DMS79 treated with DMSO at 0.1 percent for 48 hours (cell line): ENCODE measurements at regions not wholly inside any gene's neighbourhood (a gene's known extent, or its start where the extent isn't known, plus 50 kb on each side); places are given as distances from the start of the nearest gene placed in this dataset.

Experiments
- DNase-seq: peaks from one replicate; lab custom pipeline; 2025; lab: John Stamatoyannopoulos, UW

DNA sequence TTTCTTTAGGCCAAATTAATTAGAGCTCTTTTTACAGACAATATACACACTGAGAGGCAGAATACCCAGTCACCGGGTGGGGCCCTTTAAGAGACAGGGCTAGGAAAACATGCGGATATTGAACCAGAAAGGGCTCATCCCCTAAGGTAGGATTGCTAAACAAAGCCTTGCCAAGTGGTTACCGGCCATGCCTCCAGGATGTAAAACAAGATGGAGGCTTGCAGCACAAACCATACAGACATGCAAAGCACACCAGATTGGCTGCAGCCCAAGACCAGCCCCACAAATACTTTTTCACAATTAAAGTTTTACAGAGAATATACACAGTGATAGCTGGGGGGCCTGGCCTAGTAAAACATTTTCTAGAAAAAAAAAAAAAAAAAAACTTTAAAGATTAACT, 210.0 kb downstream of the KLHL4 start:
- no peak for DNase-seq

DNA sequence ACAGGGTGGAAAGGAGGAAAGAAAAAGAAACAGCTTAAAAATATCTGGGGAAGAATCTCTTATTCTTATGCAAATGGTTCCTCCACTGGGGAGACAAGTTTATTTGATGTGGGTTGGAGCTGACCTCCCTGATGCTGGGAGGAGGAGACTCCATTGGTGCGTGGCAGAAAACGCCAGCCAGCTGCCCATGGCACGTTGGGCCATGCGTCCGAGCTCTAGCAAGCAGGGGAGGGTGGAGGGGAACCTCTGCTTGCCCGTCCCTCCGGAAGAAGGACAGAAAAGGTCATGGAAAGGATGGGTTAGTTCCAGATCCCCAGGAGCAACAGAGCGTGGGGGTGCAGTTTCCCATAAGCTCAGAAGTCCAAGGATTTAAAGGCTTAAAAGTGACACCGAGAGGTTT, 210.4 kb downstream of the KLHL4 start:
- no peak for DNase-seq

DNA sequence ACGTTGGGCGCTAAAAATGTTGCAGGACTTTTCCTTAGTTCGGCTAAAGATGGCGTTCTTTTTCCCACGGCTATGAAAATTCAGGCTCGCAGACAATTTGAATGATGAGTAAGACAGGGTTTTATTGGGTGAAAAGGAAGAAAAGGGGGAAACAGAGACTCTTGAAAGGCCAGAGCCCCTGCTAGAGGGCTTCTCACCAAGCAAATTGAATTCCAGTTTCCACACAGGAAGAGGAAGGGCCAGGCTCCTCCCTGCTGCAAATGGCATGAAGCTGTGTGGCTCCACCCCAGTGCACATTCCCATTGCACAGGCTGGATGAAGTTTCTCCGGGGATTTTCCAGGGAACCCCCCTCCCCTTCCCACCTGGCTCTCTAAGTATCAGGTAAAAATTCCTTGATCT, 210.9 kb downstream of the KLHL4 start:
- DNase-seq: no peak

DNA sequence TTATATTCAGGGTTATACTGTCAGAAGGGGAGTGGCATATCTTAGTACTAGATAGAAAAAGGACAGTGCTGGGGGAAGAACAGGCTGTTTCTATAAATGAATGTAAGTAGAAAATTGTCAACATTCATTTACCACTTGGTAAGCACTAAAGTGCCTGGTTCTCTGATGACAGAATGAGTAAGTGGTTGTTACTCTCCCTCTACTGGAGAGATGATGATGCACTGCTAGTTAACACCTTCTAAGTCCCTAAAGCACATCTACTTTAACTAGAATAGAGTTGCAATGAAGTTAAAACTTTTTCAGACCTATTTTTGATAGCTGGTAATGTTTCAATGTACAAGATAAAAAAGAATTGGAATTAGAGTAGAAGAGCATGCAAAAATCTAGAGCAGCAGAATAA, 214.5 kb downstream of the KLHL4 start:
- no peak for DNase-seq

DNA sequence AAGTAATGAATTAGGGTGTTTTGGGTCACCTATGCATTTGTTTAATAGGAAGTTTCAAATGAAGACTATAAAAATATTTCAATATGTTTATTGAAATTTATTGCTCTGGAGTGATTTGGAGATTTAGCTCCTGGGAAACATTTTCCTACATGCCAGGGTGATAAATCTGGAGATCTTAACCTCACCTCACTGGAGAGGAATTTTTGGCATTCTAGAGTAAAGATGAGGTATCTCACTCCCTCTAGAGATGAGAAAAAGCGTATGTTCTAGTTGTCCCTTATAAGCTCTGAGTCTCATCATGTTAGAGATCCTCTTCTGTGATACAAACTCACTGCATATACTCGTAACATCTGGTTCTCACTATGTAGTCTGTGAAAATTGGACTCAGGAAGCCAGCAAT, 219.0 kb downstream of the KLHL4 start:
- DNase-seq: no peak

DNA sequence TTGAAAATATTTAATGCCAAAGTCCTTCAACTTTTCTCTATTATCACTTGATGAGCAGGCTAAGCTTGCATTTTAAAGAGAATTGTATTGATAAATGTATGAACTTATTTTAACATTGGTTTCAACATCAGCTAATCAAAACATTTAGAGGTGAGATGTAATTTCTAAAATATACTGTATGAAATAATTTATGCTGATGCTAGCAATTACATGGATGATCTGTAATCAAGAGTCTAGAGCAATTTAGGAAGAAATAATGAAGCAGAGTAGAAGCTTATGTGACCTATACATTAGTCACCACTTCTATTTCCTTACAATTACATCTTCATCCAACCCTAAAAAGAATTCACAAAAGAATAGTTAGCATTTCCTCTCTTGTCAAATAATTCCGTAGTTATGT, 226.8 kb downstream of the KLHL4 start:
- DNase-seq: no peak

DNA sequence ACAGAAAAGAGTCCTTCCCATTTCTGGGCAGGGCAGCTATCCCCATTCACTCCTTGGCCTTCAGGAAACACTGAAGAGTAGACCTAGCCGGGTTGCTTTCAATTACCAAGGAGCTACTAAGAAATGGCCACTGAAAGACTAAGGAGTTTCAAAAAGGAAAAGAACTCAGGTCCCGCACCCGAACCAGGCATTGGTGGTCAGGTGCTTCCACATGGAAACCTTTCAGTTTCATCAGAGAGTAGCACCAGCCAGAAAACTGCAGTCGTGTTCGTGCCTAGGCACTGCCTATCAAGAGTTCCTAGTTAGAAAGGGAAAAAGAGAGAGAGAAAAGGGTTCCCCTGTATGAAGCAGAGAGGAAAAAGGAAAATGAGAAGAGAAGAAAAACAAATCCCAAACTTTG, 237.9 kb downstream of the KLHL4 start:
- DNase-seq: no peak

DNA sequence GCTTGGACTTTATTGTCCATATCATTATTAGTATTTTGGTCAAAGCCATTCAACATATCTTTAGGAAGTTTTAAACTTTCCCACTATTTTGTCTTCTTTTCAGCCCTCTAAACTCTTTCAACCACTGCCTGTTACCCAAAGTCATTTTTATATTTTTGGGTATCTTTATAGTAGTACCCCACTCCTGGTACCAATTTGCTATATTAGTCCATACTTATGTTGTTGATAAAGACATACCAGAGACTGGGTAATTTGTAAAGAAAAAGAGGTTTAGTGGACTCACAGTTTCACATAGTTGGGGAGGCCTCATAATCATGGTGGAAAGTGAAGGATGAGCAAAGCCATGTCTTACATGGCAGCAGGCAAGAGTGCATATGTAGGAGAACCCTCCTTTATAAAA, 271.4 kb downstream of the KLHL4 start:
- DNase-seq: no peak

DNA sequence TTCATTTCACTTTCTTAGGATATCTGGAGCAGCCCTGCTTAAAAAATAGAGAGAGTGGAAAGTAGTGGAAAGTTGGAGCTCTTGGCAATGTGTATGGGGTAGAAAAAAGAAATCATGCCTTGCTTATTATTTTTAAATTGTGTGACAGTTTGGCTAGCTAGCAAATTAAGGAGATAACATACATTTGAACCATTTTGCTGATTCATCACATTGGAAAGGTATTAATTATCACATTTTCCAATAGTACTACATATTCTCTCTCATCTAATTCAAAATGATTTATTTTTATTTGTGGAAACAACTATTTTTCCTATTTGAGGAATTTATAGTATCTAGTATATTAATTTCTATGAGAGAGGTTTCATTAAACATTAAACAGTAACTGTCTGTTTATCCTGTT, 280.4 kb downstream of the KLHL4 start:
- no peak for DNase-seq

DNA sequence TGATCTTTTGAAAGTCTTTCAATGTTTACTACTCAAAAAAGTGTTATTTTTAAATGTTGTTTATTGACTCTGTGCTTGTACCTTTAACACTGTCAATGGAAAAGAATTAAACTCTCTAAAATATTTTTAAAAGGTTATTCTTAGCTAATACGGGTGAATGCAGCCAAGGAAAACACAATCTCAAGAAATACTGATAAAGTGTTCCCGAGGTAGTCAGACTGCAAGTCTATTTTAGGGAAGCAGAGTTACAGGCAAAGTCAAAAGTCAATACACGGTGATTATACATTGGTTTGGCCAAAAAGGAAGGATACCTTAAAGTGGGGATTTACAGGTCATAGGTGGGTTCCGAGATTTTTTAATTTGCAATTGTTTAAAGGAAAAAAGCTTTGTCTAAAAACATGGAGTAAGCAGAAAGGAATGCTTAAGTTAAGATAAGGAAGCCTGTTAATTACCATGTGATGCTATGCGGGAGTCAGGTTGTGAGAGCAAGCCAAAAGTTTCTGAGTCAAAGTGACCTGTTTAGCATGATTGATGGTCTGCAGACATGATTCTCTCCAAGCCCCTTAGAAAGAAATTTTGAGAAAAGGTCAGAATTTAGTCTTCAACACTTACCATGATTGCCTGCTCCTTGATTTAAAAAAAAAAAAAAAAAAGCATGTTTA, 288.4 kb downstream of the KLHL4 start:
- no peak for DNase-seq

DNA sequence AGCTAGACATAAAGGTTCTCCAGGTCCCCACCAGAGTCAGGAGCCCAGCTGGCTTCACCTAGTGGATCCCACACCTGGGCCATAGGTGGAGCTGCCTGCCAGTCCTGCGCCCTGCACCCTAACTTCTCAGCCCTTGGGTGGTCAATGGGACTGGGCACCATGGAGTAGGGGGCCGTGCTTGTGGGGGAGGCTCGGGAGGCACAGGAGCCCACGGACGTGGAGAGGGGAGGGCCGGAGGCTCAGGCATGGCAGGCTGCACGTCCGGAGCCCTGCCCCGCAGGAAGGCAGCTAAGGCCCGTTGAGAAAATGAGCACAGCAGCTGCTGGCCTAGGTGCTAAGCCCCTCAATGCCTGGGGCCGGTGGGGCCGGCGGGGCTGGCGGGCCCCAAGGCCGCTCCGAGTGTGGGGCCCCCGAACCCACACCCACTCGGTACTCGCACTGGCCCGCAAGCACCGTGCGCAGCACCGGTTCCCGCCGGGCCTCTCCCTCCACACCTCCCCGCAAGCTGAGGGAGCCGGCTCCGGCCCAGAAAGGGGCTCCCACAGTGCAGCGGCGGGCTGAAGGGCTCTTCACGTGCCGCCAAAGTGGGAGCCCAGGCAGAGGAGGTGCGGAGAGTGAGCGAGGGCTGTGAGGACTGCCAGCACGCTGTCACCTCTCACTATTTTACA, 291.1 kb downstream of the KLHL4 start:
- DNase-seq: no peak

DNA sequence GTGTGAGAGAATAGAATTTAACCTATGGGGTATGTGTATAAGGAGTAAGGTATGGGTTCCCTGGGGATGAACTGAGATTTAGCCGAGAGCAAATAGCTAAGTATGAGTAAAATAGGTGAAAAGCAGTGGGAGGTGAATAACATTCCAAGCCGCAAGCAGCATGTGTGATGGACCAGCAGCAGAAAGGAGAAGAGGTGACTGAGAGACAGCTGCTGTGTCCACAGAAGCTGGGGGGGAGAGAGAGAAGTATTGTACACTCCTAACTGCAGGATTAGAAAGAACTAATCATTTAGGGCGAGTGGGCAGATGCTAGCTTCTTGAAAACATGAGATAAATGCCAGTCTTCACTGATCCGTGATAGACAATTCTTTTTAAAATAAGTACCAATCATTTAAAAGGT, 296.0 kb downstream of the KLHL4 start:
- DNase-seq: no peak

DNA sequence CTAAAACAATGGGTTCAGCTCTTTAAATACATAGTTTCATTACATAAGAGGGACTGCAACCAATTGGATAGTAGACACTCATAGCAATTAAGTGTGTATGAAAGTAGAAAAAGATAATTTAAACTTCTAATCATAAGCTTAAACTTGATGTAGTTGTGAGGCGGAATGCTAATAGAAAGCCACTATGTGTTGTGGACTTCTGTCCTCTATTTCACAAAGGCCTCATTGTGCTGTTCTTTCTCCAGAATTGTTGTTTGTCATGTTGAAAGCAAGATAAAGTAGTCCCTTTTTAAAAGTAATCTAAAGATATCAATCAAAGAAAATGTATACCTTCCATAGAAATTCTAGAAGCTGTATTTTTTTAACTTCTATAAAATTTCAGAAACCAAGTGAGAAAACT, 329.4 kb downstream of the KLHL4 start:
- DNase-seq: no peak

DNA sequence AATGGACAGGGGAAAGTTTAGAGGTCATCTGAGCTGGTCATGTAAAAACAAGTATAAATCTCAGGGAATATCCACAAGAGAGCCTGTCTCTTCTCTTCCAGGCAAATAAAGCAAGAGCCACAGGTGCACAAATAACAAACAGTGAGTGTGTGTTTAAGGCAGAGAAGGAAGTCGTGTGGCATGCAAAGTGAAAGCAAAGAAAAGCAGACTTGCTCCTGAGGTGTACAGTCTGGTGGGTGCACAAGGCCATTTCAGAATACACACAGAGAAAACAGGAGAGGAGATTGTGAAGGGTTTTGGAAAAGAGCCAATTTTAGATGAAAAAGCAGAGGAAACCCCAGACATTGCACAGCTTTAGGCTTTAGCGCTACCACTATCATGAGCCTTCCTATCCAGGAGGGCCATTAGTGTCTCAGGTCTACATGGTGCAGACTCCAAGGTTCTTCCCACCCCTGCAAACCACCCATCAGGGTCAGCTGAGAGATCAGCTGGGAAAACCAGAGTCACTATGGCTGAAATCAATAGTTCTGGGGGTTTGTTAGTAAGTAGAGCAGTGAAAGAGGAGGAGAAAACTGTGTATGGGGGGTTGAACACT, 355.8 kb downstream of the KLHL4 start:
- DNase-seq: no peak

DNA sequence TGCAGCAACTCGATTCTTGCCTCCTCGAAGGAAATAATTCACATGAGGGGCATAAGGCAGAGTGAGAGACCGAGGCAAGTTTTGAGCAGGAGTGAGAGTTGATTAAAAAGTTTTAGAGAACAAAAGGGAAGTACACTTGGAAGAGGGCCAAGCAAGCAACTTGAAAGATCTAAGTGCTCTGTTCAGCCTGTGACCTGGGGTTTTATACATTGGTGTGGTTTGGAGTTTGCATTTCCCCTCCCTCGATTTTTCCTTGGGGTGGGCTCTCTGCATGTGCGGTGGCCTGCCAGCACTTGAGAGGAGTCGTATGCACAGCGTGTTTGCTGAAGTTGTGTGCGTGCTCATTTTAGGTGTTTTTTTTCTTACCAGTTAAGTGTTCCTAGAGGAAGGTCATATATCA, 356.4 kb downstream of the KLHL4 start:
- DNase-seq: no peak

DNA sequence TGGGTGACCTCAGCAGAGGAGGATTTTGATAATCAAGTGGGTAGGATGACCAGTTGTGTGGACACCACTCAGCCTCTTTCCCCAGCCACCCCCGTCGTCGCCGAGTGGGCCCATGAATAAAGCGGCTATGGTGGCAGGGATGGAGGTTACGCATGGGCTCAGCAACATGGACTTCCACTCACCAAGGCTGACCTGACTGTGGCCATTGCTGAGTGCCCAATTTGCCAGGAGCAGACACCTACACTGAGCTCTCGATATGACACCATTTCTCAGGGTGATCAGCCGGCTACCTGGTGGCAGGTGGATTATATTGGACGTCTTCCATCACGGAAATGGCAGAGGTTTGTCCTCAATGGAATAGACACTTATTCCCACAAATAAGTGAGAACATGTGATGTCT, 361.3 kb downstream of the KLHL4 start:
- DNase-seq: no peak

DNA sequence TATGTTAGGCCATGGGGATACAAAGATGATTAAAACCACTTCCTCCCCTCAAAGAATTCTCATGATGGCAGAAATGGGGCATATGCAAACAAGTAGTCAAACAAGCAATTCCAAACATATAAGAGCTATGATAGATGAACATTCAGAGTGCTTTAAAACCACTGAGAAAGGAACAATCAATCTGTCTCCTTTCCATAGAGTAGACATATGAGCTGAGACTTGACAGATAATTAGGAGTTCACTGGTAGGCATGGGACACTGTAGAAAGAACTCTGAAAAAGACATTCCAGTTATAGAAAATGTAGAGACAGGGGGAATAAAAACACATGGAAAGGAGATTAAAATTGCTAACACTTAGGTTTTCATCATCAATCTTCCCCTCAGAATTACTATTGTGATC, 372.8 kb downstream of the KLHL4 start:
- no peak for DNase-seq

DNA sequence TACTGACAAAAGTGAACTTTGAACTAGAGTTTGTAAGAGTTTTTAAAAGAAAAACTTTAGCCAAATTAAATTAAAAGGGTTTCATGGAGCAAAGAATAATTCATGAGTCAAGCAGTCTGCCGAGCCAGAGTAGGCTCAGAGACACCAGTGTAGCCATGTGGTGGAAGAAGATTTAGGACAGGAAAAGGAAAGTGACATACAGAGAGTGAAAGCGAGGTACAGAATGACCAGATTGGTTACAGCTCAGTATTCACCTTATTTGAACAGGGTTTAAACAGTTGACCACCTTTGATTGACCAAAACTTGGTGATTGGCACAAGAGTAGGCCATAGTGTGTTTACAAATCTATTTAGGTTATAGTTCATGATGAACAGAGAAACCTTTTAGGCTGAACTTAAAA, 377.8 kb downstream of the KLHL4 start:
- DNase-seq: no peak

DNA sequence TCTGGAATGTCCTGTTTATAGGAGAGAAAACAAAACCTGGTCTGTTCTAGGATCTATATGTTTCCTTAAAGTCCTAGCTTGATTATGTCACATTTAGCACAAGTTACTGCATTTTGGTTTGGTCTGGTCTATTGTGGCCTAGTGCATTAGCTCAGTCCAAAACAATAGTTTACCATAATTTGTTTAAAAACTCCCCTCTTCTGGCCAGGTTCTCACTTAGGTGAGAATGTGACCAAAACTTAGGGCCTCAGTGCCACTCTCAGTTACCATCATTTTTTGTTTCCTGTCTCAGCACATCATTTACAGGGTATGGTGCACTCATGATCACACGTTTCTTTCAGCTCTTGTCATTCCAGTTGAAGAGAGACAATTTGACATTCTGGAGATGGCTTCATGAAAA, 378.5 kb downstream of the KLHL4 start:
- DNase-seq: no peak

DNA sequence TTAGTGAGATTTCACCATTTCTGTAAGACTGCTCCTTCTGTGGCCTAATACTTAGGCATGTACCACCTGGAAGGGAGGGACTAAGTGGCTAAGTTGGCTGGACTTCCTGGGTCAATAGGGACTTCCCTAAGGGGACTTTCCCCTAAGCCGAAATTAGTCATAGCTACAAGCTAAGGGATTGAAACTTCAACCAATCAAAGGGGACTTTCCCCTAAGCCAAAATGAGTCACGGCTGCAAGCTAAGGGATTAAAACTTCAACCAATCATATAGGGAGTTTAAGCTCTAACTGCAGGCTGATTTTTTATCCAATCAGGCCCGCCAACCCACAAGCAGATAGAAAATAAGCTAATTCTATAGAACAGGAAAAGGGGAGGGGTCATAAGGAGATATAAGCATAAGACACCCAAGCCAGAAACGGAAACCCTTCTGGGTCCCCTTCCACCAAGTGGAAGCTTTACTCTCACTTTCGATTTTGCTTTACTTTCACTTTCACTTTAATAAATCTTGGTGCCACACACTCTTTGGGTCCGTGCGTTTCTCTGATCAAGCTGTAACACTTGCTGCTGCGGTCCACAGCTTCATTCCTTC, 382.8 kb downstream of the KLHL4 start:
- peak; percentile 0 for DNase-seq

DNA sequence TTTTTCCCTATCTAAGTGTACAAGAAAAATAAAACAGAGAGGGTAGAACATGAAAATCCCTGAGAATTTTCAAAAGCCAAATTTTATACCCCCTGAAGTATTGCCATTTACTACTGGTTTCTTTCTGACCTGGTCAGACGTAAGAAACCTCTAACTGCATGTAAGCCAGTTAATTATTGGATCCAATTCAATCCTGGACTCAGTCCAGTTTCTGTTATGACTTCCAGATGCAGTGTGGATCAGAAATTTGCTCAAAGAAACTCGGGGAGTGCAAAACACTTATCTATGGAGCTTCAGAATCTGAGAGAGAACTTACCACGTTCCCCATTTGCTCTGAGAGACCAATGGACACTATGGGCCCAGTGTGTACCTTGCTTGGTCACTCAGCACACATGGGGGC, 383.5 kb downstream of the KLHL4 start:
- no peak for DNase-seq

DNA sequence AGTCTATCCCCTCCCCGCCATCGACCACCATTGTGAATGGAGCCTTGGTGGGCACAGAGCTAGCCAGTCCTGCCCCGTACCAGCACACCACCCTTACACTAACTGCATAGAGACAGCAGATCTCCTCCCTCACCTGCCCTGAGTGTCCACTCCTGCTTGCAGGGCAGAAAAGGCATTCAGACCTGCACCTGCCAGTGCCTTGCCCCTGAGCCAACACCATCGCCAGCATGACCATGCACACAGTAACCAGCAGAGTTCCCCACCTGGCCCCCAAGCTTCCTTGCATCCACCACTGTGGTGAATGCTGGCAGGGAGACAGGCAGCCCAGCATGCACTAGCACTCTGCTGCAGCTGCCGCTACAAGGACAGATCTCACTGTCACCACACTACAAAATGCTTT, 397.1 kb downstream of the KLHL4 start:
- no peak for DNase-seq

DNA sequence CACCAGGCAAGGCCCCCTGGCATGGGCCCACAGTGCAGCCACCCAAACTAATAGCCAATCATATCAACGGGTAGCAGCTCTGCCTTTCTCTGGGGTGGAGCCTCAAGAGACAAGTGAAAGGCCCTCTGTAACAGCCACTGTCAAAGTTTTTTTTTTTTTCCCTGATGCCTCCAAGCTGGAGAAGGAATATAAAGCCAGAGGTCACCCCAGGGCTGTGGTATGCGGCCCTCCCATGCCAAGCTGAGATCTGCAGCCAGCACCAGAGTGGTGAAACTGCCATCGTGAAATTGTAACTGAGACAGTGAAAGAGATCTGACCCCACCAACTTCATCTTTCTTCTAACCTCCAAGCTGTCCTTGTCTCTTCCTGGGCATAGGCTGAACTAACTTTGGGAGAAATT, 407.0 kb downstream of the KLHL4 start:
- DNase-seq: no peak

DNA sequence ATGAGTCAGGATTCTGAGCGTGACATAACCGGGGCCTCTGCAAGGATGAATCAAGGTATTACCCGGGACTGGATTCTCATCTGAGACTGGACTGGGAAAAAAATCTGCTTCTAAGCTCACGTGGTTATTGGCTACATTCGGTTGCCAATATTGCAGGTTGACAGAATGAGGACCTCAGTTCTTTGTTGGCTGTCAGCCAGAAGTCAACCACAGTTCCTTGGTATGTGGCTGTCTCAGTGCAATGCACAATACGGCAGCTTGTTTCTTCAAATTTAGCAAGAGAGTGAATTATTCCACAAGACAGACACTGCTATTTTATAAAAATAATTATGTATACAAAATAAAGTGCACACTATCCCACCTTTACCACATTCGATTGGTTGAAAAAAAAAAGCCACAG, 424.2 kb downstream of the KLHL4 start:
- DNase-seq: no peak
